ENCODE measurements at regions not wholly inside any gene's neighbourhood (a gene's known extent, or its start where the extent isn't known, plus 50 kb on each side); places are given as distances from the start of the nearest gene placed in this dataset.

DNA sequence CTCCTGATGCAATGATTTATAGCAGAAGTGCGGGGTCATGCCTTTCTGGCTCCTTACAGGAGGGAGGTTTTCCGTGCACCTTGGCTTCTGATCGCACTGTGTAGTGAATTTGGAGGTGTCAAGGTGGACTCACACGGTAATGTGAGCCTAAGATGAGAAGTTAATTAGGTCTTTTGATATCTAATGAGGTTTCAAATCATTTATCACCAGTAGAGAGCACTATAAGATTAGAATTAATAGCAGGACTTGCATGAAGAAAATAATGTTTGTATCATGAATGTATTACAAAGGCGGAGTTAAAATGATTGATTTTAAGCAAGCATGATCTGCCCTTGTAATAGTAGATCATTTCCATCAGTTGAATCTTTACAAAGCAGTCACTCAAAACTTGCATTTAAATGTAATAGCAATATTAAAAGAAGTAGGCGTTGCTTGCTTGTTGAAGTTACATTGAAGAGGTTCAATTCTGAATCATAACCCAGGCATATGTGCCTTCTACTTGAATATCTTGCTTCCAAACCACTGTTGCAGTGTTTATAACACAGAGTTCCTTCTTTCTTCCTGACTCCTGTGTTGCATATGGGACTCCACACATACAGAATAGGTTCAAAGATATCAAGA lies 152.1 kb downstream of the FMR1NB start:
- no peaks in the 10 kb centered on the region for H3K27me3 ChIP-seq
- H3K27ac ChIP-seq: no peak overlapping the region
- intact Hi-C loops (cut with DNase I): loop anchor here in 2 of 10 donors (10.0 kb wide), 2 partner anchors 1152 to 1342 kb away; no protein-coding TSS in a partner anchor
- TF ChIP-seq, protein P1, sequence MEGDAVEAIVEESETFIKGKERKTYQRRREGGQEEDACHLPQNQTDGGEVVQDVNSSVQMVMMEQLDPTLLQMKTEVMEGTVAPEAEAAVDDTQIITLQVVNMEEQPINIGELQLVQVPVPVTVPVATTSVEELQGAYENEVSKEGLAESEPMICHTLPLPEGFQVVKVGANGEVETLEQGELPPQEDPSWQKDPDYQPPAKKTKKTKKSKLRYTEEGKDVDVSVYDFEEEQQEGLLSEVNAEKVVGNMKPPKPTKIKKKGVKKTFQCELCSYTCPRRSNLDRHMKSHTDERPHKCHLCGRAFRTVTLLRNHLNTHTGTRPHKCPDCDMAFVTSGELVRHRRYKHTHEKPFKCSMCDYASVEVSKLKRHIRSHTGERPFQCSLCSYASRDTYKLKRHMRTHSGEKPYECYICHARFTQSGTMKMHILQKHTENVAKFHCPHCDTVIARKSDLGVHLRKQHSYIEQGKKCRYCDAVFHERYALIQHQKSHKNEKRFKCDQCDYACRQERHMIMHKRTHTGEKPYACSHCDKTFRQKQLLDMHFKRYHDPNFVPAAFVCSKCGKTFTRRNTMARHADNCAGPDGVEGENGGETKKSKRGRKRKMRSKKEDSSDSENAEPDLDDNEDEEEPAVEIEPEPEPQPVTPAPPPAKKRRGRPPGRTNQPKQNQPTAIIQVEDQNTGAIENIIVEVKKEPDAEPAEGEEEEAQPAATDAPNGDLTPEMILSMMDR (IDR thresholded peaks at IDR 0.05): peak in 6 of 9 donors; percentile 4 to 33 (median 14)
- WGBS, 2 donors: 56 to 58% methylated on average over 6 of the region's 6 CpGs
- no peaks in the 10 kb centered on the region for H3K4me1 ChIP-seq
- DNase-seq (no peak), ATAC-seq (no peak)
- no peak overlapping the region for H3K4me3 ChIP-seq
- no peaks in the 10 kb centered on the region for H3K36me3 ChIP-seq
- no peaks in the 10 kb centered on the region for H3K9me3 ChIP-seq

GRCh38 chrX:148134578-148134977 lies 153.4 kb downstream of the FMR1NB start:
- DNase-seq: no peak
- Histone ChIP-seq H3K27me3 (no peaks in the 10 kb centered on the region), H3K4me3 (no peak overlapping the region), H3K27ac (no peak overlapping the region), H3K36me3 (no peaks in the 10 kb centered on the region), H3K4me1 (no peaks in the 10 kb centered on the region), H3K9me3 (no peaks in the 10 kb centered on the region)
- ATAC-seq: no peak
- TF ChIP-seq, protein P1 (IDR thresholded peaks at IDR 0.05): no peak
- intact Hi-C loops (cut with DNase I): loop anchor here in 2 of 10 donors (10.0 kb wide), 2 partner anchors 1150 to 1340 kb away; no protein-coding TSS in a partner anchor
- WGBS, 2 donors: 65 to 72% methylated on average over 1 of the region's 1 CpG

GRCh38 chrX:148135738-148136137 lies 154.6 kb downstream of the FMR1NB start:
- Histone ChIP-seq H3K36me3 (no peaks in the 10 kb centered on the region), H3K4me3 (no peak overlapping the region), H3K27ac (no peak overlapping the region), H3K4me1 (no peaks in the 10 kb centered on the region), H3K27me3 (no peaks in the 10 kb centered on the region), H3K9me3 (peaks cover 0 to 5% (median 0%) of the 10 kb centered on the region in 11 donors)
- no peak for DNase-seq
- intact Hi-C loops (cut with DNase I): loop anchor here in 2 of 10 donors (10.0 kb wide), 2 partner anchors 1149 to 1339 kb away; no protein-coding TSS in a partner anchor
- whole genome bisulfite sequencing, 2 donors: 32 to 50% methylated on average over 1 of the region's 1 CpG
- no peak for ATAC-seq
- TF ChIP-seq, protein P1 (IDR thresholded peaks at IDR 0.05): no peak

GRCh38 chrX:148146121-148146520 lies 165.0 kb downstream of the FMR1NB start:
- no peak for DNase-seq
- WGBS, 2 donors: 38 to 44% methylated on average over 2 of the region's 2 CpGs

More at GRCh38 chrX:148146121-148146520, 165.0 kb downstream of the FMR1NB start:
- Histone ChIP-seq H3K36me3 (no peaks in the 10 kb centered on the region), H3K27me3 (no peaks in the 10 kb centered on the region), H3K4me3 (no peak overlapping the region), H3K27ac (no peak overlapping the region), H3K4me1 (no peaks in the 10 kb centered on the region), H3K9me3 (no peaks in the 10 kb centered on the region)
- ATAC-seq: no peak
- TF ChIP-seq, protein P1 (IDR thresholded peaks at IDR 0.05): no peak
- intact Hi-C loops (cut with DNase I): no loop called here

Data from heart right ventricle (tissue), 16 donors.